Keratinocyte (primary cell): ENCODE measurements at regions not wholly inside any gene's neighbourhood (a gene's known extent, or its start where the extent isn't known, plus 50 kb on each side); places are given as distances from the start of the nearest gene placed in this dataset.

Experiments used
- DNase-seq: peaks from one replicate; pipeline ENCODE4 v3.0.0-alpha.2; 2011; ENCODE audit warnings: low read depth, missing footprints, low spot score
- FAIRE-seq: peaks from 2 replicates; lab custom pipeline; 2011; peaks lifted over from hg19 to GRCh38; lab: Jason Lieb, UNC
- H2AFZ ChIP-seq: 2 replicates; pipeline ENCODE4 v1.6.0; 2012; ENCODE audit warnings: low read length, control low read depth, inconsistent platforms; ENCODE audit not compliant: control insufficient read depth
- H3K27ac ChIP-seq: 2 replicates; pipeline ENCODE4 v1.5.1; 2011; ENCODE audit warnings: low read length; ENCODE audit not compliant: control insufficient read depth, insufficient read depth
- H3K27me3 ChIP-seq: 3 replicates; pipeline ENCODE4 v1.6.0; 2011; ENCODE audit warnings: low read length; ENCODE audit not compliant: control insufficient read depth, insufficient read depth; ENCODE audit errors: extremely low read depth
- H3K36me3 ChIP-seq, 2 experiments: 2 replicates in 1 of 2; 3 replicates in 1 of 2; pipeline ENCODE4 v1.5.1; 2011; ENCODE audit warnings: low read length in 2 of 2, mild to moderate bottlenecking in 1 of 2; ENCODE audit not compliant: control insufficient read depth in 2 of 2, insufficient read depth in 2 of 2; ENCODE audit errors: extremely low read depth in 1 of 2
- H3K4me1 ChIP-seq: 3 replicates; pipeline ENCODE4 v1.5.1; 2011; ENCODE audit warnings: low read length; ENCODE audit not compliant: control insufficient read depth, insufficient read depth; ENCODE audit errors: extremely low read depth
- H3K4me2 ChIP-seq: 3 replicates; pipeline ENCODE4 v1.6.0; 2011; ENCODE audit warnings: low read depth, low read length; ENCODE audit not compliant: control insufficient read depth, insufficient read depth; ENCODE audit errors: extremely low read depth
- H3K4me3 ChIP-seq, 3 experiments: fragments of 200-600 bp in 1 of 3; sonication (generic) in 1 of 3; 2 replicates in 2 of 3; 3 replicates in 1 of 3; pipeline ENCODE4 v1.5.1; 2011 to 2016; ENCODE audit warnings: low read length in 3 of 3, mild to moderate bottlenecking in 3 of 3, control low read depth in 2 of 3, inconsistent platforms in 1 of 3, low read depth in 1 of 3, mixed read lengths in 1 of 3, mixed run types in 1 of 3, moderate library complexity in 1 of 3; ENCODE audit not compliant: control insufficient read depth in 2 of 3, insufficient read depth in 2 of 3; ENCODE audit errors: extremely low read depth in 1 of 3
- H3K79me2 ChIP-seq: 2 replicates; pipeline ENCODE4 v1.6.0; 2012; ENCODE audit warnings: low read length; ENCODE audit not compliant: control insufficient read depth, insufficient read depth
- H3K9ac ChIP-seq: 3 replicates; pipeline ENCODE4 v1.6.0; 2011; ENCODE audit warnings: low read length; ENCODE audit not compliant: control insufficient read depth, insufficient read depth; ENCODE audit errors: extremely low read depth
- H3K9me1 ChIP-seq: 3 replicates; pipeline ENCODE4 v1.6.0; 2011; ENCODE audit warnings: low read length; ENCODE audit not compliant: control insufficient read depth, insufficient read depth; ENCODE audit errors: extremely low read depth
- H3K9me3 ChIP-seq: 2 replicates; pipeline ENCODE4 v1.5.1; 2012; ENCODE audit warnings: low read depth, low read length; ENCODE audit not compliant: control insufficient read depth
- H4K20me1 ChIP-seq: 3 replicates; pipeline ENCODE4 v1.6.0; 2011; ENCODE audit warnings: low read length; ENCODE audit not compliant: control insufficient read depth, insufficient read depth; ENCODE audit errors: extremely low read depth
- CTCF ChIP-seq, 3 experiments: IDR thresholded peaks in 1 of 3; conservative IDR thresholded peaks in 1 of 3; optimal IDR thresholded peaks in 1 of 3; 2 replicates in 2 of 3; 3 replicates in 1 of 3; pipeline versions ENCODE3 to v1.5.1; 2011; ENCODE audit warnings: low read length in 3 of 3, mild to moderate bottlenecking in 3 of 3, moderate library complexity in 2 of 3, control low read depth in 1 of 3, inconsistent platforms in 1 of 3; ENCODE audit not compliant: insufficient read depth in 2 of 3; ENCODE audit errors: extremely low read depth in 1 of 3
- EZH2 ChIP-seq: IDR thresholded peaks from one replicate; pipeline ENCODE4 v1.6.1; 2012; ENCODE audit warnings: inconsistent platforms, mild to moderate bottlenecking, low read length, moderate library complexity
- dilution Hi-C: fragments of 300-500 bp; cut with MboI; formaldehyde crosslinking; loops from one replicate; pipeline ENCODE4 v1.7.0; 2020; ENCODE audit warnings: low sequenced_read_pairs; ENCODE audit not compliant: extremely low pct_ligation_motif_present

- Histone ChIP-seq H3K27ac (no peak overlapping the region), H3K4me2 (no peak overlapping the region), H3K36me3 (no peaks in the 10 kb centered on the region), H3K9me3 (no peaks in the 10 kb centered on the region), H3K4me3 (no peak overlapping the region), H3K27me3 (no peaks in the 10 kb centered on the region), H3K9ac (no peak overlapping the region), H3K9me1 (no peaks in the 10 kb centered on the region), H4K20me1 (no peaks in the 10 kb centered on the region), H3K4me1 (no peaks in the 10 kb centered on the region), H2AFZ (no peak overlapping the region), H3K79me2 (no peaks in the 10 kb centered on the region)
- dilution Hi-C loops = no loop called here
- FAIRE-seq (no peak), DNase-seq (no peak)
- TF ChIP-seq CTCF (optimal IDR thresholded peaks at IDR 0.05 in 1 of 3, IDR thresholded peaks at IDR 0.05 in 1 of 3, conservative IDR thresholded peaks at IDR 0.05 in 1 of 3; ENCODE audit: extremely low read depth in 1 of 3, insufficient read depth in 2 of 3, low read length in 3 of 3) (no peak), EZH2 (no peak)
Measured at GRCh38 chr11:15610881-15611280, 496.2 kb downstream of the INSC start.

- Histone ChIP-seq H3K36me3 (no peaks in the 10 kb centered on the region), H3K27ac (no peak overlapping the region), H3K79me2 (no peaks in the 10 kb centered on the region), H2AFZ (no peak overlapping the region), H3K9ac (no peak overlapping the region), H3K9me3 (no peaks in the 10 kb centered on the region), H3K4me1 (no peaks in the 10 kb centered on the region), H3K4me2 (no peak overlapping the region), H4K20me1 (no peaks in the 10 kb centered on the region), H3K9me1 (no peaks in the 10 kb centered on the region), H3K4me3 (no peak overlapping the region), H3K27me3 (no peaks in the 10 kb centered on the region)
- no peak for DNase-seq
- dilution Hi-C loops = no loop called here
- no peak for TF ChIP-seq EZH2
- no peak for TF ChIP-seq CTCF (optimal IDR thresholded peaks at IDR 0.05 in 1 of 3, IDR thresholded peaks at IDR 0.05 in 1 of 3, conservative IDR thresholded peaks at IDR 0.05 in 1 of 3; ENCODE audit: extremely low read depth in 1 of 3, insufficient read depth in 2 of 3, low read length in 3 of 3)
- no peak for FAIRE-seq
Measured at GRCh38 chr11:15613251-15613650, 498.5 kb downstream of the INSC start.
